T-helper 1 cell (primary cell): ENCODE measurements at regions not wholly inside any gene's neighbourhood (a gene's known extent, or its start where the extent isn't known, plus 50 kb on each side); places are given as distances from the start of the nearest gene placed in this dataset.
"Not testable (repeated sequence)": the region's sequence is repeated elsewhere in the genome, so short reads cannot be mapped to it uniquely, and the experiment has no call there.

Experiments used
- DNase-seq, 5 donors: peaks; one replicate each; pipeline ENCODE4 v3.0.0-alpha.2; 2012 to 2020

DNA sequence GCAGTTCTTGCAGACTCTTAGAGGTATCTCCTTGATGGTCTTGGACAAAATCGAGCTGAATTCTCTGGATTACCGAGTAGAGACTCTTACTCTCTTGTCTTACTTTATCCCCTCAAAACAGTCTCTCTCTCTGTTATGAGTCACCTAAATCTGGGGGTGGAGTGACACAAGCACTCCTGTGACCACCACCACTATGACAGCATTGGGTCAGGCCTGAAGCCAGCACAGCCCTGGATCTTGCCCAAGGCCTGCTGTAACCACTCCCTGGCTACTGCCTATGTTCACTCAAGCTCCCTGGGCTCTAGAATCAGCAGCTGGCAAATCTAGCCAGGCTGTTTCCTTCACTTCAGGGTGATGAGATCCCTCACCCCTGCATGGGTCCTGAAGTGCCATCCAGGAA lies 662.5 kb downstream of the LUZP2 start:
- no peak for DNase-seq

DNA sequence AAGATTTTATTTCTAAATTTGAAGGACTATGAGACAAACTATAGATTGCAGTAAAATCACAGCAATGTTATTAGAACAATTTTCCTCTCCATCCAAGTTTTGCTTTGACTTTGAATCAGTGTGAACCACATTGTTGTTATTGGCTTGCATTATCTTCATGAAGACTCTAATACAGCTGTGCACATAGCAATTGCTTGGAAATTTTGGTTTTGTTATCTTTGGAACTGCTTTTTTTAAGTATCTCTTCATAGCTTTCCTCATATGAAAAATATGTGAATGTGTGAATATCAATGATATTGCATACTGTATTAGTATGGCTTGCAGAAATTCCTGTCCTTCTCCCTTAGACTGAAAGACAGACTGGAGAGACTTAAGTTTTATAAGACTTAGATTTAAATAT lies 666.6 kb downstream of the LUZP2 start:
- no peak for DNase-seq

DNA sequence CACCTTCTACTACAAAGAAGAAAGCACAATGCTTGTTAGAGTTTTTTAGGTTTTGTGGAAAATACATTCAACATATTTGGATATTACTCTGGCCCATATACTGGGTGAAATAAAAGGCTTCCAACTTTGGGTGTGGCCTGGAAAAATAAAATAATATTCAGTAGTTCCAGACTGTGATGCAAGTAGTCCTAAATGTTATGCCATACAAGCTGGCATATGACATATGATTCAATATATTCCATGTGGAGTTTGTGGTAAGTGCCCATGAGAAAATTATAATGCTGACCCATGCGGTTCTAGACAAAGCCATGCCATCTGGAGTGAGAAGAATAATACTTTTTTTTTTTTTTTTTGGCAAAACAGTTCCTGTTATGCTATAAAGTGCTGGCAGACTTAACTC lies 683.3 kb downstream of the LUZP2 start:
- DNase-seq = no peak

DNA sequence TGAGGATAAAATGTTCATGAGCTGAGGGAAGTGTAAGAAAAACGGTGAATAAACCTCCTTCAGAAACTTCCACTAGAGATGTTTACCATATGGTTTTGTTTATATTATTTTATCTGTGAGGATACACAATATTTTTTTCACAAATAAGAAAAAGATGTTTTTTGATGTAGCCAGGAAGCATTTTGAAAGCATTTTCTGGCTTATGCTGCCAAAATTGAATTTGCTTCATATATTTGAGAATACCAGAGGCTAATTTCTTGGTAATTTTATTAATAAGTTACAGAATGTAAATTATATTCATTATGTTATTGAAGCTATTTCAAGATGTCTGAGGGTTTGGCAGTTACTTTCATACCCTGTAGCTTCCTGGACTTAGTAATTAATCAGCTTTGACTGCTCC lies 686.6 kb downstream of the LUZP2 start:
- no peak for DNase-seq

GRCh38 chr11:25197515-25197914 lies 700.7 kb downstream of the LUZP2 start:
- DNase-seq = no peak

- DNase-seq = no peak
Measured at GRCh38 chr11:25198704-25199103, 701.9 kb downstream of the LUZP2 start.

GRCh38 chr11:25200925-25201324 lies 704.1 kb downstream of the LUZP2 start:
- DNase-seq = no peak

DNA sequence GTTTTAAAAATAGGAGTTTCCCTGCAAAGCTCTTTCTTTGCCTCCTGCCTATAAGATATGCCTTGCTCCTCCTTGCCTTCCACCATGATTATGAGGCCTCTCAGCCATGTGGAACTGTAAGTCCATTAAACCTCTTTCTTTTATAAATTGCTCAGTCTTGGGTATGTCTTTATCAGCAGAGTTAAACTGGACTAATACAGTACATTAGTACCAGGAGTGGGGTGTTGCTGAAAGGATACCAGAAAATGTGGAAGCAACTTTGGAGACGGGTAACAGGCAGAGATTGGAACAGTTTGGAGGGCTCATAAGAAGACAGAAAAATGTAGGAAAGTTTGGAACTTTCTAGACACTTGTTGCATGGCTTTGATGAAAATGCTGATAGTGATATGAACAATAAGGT lies 709.9 kb downstream of the LUZP2 start:
- no peak for DNase-seq

- DNase-seq = no peak
Measured at GRCh38 chr11:25211635-25212254, 714.9 kb downstream of the LUZP2 start.

DNA sequence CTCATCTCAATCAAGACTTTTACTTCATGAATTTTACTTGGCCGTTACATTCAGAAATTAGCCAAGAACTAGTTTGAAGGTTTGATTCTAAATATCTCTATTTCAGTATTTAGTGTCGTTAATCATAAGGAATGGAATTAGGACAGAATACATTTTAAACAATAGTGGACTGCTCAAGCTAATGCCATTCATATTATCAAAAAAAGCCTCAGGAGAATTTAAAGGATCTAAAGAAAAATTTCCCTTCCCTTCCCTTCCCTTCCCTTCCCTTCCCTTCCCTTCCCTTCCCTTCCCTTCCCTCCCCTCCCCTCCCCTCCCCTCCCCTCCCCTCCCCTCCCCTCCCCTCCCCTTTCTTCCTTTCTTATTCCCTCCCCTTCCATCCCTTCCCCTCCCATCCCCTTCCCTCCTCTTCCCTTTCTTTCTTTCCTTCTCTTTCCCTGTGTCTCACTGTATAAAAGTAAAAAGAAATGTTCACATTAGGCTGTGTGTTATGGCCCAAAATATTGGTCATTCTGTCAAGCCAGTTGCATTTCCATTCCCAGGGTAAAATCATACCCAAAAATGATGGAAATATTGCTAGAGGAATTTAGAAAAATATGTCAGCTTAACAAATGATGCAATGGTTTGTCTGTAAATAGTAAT lies 717.8 kb downstream of the LUZP2 start:
- no peak for DNase-seq

DNA sequence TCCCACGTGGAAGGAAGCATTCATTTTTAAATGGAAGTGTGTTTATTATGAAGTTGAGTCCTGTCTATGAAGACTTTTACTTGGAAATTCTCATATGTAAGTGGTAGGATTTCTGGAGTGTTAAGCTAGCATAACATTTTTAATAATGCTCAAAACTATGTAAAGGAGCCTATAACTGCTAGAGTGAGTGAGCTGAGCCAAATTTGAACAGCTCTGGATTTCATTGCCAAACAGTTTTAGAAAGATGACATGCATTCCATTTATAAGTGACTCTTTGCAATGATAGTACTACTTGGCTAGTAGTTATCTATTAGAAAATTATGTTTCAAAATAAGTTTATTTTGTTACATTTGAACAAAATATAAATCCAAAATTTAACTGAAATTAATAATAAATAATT lies 721.2 kb downstream of the LUZP2 start:
- DNase-seq = no peak

DNA sequence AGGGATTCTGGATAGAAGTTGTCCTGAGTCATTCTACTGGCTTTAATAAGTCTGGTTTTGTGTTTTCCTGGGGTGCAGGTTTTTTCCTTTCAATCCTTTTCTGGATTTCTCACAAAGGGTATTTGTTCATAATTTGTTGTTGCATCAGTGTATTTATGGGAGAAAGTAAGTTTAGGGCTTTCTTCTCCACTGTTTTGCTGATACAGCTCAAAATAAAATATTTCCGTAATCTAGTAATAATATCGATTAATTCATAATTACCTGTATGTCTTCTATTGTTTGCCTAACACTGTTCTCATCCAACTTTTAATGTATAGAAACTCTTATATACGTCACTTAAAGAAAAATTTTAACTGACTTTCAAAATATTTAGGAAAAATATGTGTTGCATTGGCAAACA lies 728.2 kb downstream of the LUZP2 start:
- no peak for DNase-seq

- DNase-seq = no peak
Measured at GRCh38 chr11:25242928-25243327, 746.1 kb downstream of the LUZP2 start.

DNA sequence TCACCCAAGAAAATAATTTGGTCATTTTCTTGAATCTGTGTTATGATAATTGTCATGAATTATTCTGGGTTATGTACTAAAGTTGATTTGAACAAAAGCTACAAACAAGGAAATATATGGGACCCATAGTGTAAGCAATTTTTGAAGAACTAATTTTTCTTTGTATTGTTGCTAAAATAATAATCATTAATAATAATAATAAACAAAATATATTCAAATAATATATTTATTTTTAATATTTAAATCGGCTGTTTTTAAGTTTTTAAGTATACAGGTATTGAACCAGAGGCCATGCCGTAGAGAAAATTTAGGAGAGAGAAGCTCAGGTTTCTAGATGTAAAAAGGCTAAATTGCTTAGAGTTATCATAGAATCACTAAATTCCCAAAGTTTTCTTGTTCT lies 747.3 kb downstream of the LUZP2 start:
- no peak for DNase-seq

DNA sequence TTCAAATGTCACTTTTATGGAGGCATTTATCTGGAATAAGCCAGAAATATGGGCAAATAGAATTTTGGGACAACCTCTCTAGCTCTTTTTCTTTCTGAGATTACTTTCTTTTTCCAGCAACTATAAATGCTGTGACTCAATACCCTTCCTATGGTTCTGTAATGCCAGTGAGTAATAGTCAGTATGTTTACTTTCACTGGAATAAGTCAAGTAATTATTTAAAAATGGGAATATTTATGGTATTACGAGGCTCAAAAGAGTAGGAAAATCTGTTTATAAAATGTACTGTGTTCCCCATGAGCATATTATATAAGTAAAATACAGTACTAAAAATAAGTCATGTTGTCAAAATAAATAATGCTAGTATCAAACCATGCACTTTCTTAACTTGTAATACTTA lies 750.5 kb downstream of the LUZP2 start:
- no peak for DNase-seq

GRCh38 chr11:25252854-25253253 lies 756.0 kb downstream of the LUZP2 start:
- DNase-seq = no peak

GRCh38 chr11:25263861-25264260 lies 767.0 kb downstream of the LUZP2 start:
- not testable (repeated sequence) for DNase-seq

DNA sequence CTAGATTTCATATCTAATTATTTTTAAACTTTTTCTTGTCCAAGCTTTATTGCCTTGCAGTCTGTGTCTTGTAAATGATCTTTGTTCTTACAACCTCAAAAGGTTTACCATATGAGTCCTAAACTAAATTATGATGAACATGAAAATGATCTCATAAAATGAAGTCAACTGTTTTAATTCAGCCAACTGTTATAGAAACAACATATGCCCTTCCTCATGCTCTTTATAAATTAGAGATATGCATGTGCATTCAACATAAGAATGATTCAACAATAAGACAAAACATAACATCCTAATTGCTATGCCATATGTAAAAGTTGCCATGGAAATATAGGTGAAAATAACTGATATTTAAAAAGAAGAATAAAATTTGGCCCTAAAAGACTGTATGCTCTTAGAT lies 774.4 kb downstream of the LUZP2 start:
- DNase-seq = no peak

DNA sequence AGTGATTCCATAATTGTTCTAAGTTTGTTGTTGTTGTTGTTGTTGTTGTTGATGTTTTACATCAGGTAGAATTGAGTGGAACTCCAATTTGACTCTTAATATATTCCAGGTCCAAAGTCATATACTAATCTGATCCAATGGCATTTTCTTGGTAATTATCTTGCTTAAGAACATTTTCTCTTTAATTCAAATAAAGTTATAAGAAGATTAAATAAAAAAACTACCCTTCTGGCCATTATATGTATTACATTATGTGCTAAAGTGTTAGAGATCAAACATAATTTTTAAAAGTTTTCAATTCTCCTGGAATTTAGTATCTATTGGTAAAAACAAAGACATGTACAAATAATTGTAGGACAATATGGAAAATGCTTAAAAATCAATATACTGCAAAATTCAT lies 775.4 kb downstream of the LUZP2 start:
- DNase-seq = no peak

DNA sequence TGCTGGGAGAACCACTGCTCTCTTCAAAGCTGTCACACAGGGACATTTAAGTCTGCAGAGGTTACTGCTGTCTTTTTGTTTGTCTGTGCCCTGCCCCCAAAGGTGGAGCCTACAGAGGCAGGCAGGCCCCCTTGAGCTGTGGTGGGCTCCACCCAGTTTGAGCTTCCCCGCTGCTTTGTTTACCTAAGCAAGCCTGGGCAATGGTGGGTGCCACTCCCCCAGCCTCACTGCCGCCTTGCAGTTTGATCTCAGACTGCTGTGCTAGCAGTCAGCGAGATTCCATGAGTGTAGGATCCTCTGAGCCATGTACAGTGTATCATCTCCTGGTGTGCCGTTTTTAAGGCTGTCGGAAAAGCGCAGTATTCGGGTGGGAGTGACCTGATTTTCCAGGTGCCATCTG lies 784.0 kb downstream of the LUZP2 start:
- not testable (repeated sequence) for DNase-seq

DNA sequence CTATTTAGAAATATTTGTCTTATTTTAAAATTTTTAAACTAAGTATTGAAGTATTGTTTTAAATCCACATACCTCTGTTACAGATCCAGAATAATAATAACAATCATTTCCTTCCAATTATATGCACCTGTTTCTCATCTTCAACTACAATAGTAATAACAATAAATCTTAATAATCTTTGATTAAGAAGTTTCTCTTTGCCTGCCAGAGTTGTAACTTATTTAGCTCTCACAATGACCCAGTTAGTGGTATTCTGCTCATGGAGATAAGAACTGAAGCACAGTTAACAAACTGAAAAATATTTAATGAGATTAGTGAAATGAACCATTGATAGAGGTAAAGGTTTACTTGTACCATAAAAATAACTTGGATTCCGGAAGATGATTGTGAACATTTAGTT lies 796.3 kb downstream of the LUZP2 start:
- no peak for DNase-seq

GRCh38 chr11:25298450-25298849 lies 801.6 kb downstream of the LUZP2 start:
- no peak for DNase-seq

DNA sequence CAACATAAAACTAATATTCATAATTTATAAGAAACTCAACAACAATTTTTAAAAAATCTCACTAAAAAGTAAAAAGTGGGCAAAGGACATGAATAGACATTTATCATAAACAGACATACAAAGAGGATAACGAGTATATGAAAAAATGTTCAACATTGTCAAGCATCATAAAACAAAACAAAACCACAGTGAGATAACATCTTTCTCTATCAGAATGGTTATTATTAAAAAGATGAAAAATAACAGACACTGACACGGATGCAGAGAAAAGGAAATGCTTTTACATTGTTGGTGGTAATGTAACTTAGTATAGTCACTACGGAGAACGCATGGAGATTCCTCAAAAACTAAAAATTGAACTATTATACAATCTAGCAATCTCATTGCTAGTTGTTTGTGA lies 813.0 kb downstream of the LUZP2 start:
- no peak for DNase-seq

GRCh38 chr11:25317216-25317615 lies 820.4 kb downstream of the LUZP2 start:
- DNase-seq = no peak

DNA sequence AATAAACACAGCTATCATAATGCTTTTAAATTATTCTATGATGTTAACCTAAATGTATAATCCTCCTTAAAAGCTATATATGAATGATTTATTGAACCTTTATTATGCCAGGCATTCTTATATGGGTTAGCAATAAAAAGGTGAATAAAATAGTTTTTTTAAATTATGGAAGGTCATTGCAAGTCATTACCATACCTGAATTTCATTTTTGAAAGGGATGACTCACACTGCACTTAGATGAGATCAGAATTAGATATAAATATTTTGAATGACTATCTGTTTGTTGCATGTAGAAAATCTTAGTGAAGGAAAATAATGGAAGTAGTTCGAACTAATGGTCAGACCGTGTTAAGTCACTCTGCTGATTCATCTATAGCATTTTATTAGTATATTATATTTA lies 822.3 kb downstream of the LUZP2 start:
- no peak for DNase-seq
